NCI-H1930 (cell line): ENCODE measurements at regions not wholly inside any gene's neighbourhood (a gene's known extent, or its start where the extent isn't known, plus 50 kb on each side); places are given as distances from the start of the nearest gene placed in this dataset.
"Not testable (repeated sequence)": the region's sequence is repeated elsewhere in the genome, so short reads cannot be mapped to it uniquely, and the experiment has no call there.

ENCODE experiments used
- DNase-seq, 2 experiments: peaks; one replicate each; lab custom pipeline; 2025; lab: John Stamatoyannopoulos, UW

- DNase-seq = no peak
These were observed 164.0 kb upstream of the NRP1 start for GRCh38 chr10:33498391-33498891.

GRCh38 chr10:33497338-33497737 lies 162.9 kb upstream of the NRP1 start:
- DNase-seq = no peak

GRCh38 chr10:33496096-33496495 lies 161.6 kb upstream of the NRP1 start:
- DNase-seq = no peak

DNA sequence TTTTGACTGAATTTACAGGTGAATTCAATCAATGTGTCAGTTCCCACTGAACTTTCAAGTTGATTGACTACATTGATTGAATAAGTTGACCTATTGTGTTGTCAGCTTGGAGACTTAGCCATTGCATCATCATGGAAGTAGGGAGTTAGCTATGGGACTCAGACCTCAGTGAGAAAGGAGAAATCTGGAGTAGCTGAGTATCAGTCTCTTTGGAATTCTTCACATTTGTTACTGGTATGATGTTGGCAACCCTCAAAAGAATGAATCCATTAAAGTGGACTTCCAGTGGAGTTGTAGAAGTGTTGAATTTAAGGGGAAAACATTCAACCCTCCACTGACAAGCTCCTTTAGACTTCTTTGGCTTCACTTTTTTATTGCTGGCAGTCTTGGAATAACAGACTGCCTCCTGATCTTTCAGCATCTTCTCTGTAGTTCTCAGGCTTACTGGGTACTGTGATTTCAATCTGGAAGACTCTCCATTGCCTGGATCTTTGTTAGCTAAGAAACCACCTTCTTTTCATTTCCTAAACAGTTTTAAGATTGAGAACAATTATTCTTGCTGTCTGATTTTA lies 160.3 kb upstream of the NRP1 start:
- DNase-seq = no peak

DNA sequence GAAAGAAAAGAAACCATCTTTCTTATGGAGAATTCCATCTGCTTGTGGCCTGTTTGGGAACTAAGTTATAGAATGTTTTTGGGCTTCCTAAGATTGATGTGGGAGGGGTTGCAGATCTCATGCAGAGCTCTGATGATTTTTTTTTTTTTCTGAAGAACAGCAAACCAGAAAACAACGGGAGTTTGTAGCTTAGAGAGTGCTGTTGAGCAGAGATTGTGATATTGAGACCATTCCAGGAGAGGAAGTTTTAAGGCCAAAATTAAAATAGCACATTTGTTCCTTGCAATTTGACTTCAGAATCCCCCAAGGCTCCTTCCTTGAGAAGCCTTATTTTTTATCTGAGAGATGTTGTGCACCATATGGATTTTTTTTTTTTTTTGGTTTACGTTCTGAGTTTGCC lies 159.5 kb upstream of the NRP1 start:
- no peak for DNase-seq

DNA sequence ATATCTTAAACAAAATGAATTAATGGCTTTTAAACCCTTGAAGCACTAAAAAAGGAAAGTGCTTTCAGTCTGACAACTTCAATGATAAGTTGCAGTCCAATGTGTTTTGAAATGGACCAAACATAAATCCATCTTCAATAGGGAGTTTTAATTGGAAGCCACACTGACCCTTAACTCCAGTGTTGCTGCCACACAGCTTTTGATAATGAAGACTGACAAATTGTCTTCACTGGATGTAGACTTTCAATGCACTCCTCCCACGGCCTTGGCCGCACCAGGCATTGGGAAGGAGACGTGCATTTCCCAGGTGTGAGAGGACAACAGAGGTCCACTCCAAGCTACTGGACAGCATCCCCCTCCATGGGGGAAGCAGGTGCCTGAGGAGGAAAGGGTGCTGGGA lies 159.0 kb upstream of the NRP1 start:
- no peak for DNase-seq

GRCh38 chr10:33492701-33493345 lies 158.4 kb upstream of the NRP1 start:
- DNase-seq = no peak

GRCh38 chr10:33489501-33490176 lies 155.2 kb upstream of the NRP1 start:
- no peak for DNase-seq

GRCh38 chr10:33487014-33487776 lies 152.7 kb upstream of the NRP1 start:
- DNase-seq = no peak

- no peak for DNase-seq
These were observed 150.8 kb upstream of the NRP1 start for GRCh38 chr10:33485276-33485675.

DNA sequence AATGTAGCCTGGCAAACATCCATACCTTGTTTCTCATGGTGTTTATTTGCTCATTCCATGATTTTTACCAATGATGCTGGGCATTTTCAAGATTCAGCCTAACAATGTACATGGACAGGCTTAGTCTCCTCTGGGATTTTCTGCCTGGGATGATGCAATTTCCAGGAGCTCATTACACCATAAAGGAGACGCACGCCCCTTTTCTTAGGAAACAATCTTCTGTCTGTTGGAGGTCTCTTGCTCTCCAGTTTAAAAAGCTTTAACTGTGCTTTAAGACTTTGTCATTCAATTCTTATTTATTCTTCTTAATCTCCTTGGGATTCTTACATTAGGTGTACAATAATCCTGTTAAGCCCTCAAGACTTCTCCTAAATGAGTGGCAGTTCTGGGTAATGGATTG lies 150.3 kb upstream of the NRP1 start:
- peak in 1 of 2 experiments; percentile 7 for DNase-seq

DNA sequence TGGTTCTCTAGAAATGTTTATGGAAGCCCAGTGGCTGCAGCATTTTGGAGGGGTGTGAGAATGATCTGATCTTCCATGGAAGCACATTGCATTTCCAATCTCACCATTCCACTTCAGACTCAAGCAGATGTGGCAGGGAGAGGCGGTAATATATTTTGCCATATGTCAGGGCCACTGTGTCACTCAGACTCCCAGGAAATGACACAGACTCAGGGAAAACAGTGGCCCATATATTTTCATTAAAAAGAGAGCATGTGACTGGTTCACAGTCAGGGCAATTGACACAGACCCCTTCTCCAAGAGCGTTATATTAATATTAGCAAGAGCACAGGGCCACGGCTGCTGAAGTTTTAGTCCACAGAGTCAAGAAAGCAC lies 149.3 kb upstream of the NRP1 start:
- DNase-seq = no peak

DNA sequence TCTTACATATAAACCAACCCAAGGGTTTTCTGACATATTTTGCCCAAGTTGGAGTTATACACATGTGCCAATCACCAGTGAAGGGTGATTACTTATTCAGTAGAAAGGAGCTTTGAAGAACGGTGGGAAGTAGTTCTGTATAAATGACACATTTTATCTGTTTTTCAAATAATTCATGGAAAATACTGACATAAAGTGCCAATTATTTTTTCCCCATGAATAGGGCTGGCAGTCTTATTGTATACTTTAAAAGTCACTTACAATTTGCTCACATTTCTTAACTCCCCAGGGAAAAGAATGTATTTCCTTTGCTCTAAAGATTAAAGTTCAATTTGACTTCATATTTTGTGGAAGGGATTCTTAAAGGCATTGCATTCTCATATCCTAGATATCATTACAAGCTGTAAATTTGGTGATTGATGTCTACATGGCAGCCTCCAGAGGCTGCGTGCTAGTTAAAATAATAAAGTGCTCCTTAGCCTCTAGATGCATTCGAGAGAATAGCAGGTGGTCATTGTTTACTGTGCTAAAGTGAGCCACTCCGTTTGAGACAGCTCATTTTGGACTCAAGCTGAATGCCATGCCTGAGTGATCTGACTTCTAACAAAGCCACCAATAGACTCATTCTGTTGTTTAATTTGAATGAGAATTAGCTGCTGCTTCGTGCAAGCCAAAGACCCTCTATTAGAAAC lies 148.8 kb upstream of the NRP1 start:
- peak in 1 of 2 experiments; percentile 7 for DNase-seq

- no peak for DNase-seq
These were observed 148.0 kb upstream of the NRP1 start for GRCh38 chr10:33482486-33482885.

DNA sequence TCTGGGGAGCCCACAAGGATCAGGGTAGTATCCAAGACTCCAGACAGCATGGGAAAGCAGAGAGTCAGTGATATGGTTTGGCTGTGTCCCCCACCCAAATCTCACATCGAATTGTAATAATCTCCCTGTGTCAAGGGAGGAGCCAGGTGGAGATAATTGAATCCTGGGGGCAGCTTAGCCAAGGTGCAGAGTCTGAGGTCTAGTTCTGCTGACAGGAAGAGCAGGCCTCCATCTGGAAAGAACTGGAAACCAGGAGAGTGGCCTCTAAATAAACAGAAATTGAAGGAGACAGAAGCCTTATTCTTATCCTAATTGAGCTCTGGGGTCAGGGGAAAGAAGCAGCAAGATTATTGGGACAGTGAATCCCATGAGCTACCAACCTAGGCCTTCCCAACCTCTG lies 146.7 kb upstream of the NRP1 start:
- DNase-seq = no peak

GRCh38 chr10:33480417-33480816 lies 145.9 kb upstream of the NRP1 start:
- not testable (repeated sequence) for DNase-seq

GRCh38 chr10:33478675-33479125 lies 144.2 kb upstream of the NRP1 start:
- no peak for DNase-seq

- no peak for DNase-seq
These were observed 143.7 kb upstream of the NRP1 start for GRCh38 chr10:33478089-33478674.

DNA sequence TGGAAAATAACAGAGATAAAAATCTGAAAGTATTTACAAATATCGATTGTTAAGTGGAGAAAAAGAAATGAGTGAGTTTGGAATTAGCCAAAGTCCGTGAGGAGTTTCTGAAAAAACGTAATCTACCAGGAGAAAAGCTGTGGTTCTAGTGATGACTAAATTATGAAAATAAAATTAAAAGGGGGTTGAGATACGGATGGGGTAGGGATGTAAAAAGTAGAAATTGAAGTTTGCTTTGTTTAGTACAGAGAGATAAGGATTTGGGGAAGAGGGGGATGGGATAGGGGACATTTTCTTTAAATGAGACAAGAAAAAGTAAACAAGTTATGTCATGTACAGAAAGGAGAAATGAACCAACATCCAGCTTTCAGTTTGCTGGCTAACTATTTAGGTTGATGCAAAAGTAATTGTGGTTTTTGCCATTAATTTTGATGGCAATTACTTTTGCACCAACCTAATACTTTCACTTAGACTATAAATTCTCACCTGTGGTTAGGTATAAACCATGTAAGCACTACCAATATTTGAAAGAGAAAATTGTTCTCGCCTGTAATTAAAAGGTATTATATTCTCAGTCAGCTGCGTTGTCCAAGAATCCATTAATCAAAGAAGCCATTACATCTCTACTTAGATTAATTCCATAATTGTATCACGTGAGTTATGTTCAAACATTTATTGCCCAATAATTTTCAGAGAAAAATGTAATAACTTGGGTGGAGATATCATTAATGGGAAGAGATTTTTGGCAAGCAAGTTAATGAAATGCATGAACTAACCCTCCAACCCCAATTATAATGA lies 143.0 kb upstream of the NRP1 start:
- DNase-seq = no peak

DNA sequence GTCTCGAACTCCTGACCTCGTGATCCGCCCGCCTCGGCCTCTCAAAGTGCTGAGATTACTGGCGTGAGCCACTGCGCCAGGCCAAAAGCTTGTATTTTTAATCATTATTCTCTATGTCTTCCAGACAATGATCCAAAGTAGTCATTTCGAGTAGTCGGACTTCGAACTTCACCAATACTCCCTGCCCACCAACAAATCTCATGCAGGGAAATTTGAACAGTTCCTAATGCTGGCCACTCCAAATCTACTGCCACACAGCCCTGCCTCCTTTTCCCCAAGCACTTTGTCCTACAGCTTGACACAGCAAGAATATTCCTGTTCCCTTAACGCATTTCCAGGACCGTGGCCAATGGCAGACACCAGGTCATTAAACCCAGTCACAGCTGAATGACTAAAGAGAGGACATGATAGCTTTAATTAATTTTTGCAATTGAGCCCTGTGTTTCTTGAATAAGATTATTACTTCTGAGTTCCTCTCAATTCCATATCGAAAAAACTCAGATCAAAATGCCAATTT lies 142.3 kb upstream of the NRP1 start:
- DNase-seq = no peak

GRCh38 chr10:33473688-33474087 lies 139.2 kb upstream of the NRP1 start:
- DNase-seq = no peak
